ENCODE measurements at regions not wholly inside any gene's neighbourhood (a gene's known extent, or its start where the extent isn't known, plus 50 kb on each side); places are given as distances from the start of the nearest gene placed in this dataset.

GRCh38 chr20:12327205-12327604, 409.5 kb downstream of the BTBD3 start:
- Histone ChIP-seq H3K9ac (replicated peaks in 1 of 4; ENCODE audit: extremely low read depth in 1 of 4, low read depth in 3 of 4, low read length in 3 of 4) (no peak overlapping the region), H3K36me3 (ENCODE audit: control insufficient read depth in 2 of 4, insufficient read depth in 4 of 4, low read length in 3 of 4) (no peaks in the 10 kb centered on the region), H3K9me3 (ENCODE audit: insufficient read depth in 2 of 2, low read depth in 1 of 2, low read length in 1 of 2) (no peaks in the 10 kb centered on the region), H4K20me1 (replicated peaks in 1 of 2; ENCODE audit: control insufficient read depth in 1 of 2, insufficient read depth in 2 of 2, low read length in 2 of 2) (no peaks in the 10 kb centered on the region), H2AK5ac (ENCODE audit: low read depth, low read length) (no peak overlapping the region), H3K14ac (ENCODE audit: insufficient read length) (no peak overlapping the region), H3K56ac (replicated peaks; ENCODE audit: insufficient read length, low read depth, low read length) (no peak overlapping the region), H3K4me1 (replicated peaks in 1 of 4; ENCODE audit: control insufficient read depth in 3 of 4, insufficient read depth in 4 of 4, low read length in 3 of 4) (no peaks in the 10 kb centered on the region), H4K91ac (replicated peaks; ENCODE audit: insufficient read length, low read length) (no peak overlapping the region), H3K79me1 (ENCODE audit: low read depth, low read length) (no peaks in the 10 kb centered on the region), H3K4ac (replicated peaks; ENCODE audit: insufficient read length, low read depth, low read length) (no peak overlapping the region), H3K79me2 (ENCODE audit: control insufficient read depth in 1 of 2, insufficient read depth in 2 of 2, low read length in 2 of 2) (no peaks in the 10 kb centered on the region), H3K23ac (ENCODE audit: insufficient read length) (no peak overlapping the region), H4K8ac (ENCODE audit: extremely low read depth, insufficient read depth, low read length) (no peak overlapping the region), H2BK5ac (ENCODE audit: low read depth, low read length) (no peak overlapping the region), H3K4me3 (ENCODE audit: extremely low read depth in 1 of 4, insufficient read depth in 2 of 4, low read depth in 3 of 4, low read length in 4 of 4) (no peak overlapping the region), H2BK20ac (ENCODE audit: low read length) (no peak overlapping the region), H2AFZ (ENCODE audit: low read length) (no peak overlapping the region), H3K27me3 (replicated peaks in 1 of 4; ENCODE audit: control insufficient read depth in 3 of 4, extremely low read depth in 1 of 4, insufficient read depth in 3 of 4, low read length in 3 of 4) (no peaks in the 10 kb centered on the region), H3K4me2 (ENCODE audit: insufficient read depth in 1 of 2, low read depth in 2 of 2, low read length in 2 of 2) (no peak overlapping the region), H3K23me2 (ENCODE audit: low read depth, low read length) (no peaks in the 10 kb centered on the region), H2BK12ac (ENCODE audit: low read depth, low read length) (no peak overlapping the region), H2BK120ac (replicated peaks; ENCODE audit: low read depth, low read length) (no peak overlapping the region), H4K5ac (ENCODE audit: insufficient read length, low read depth, low read length) (no peak overlapping the region), H2BK15ac (ENCODE audit: low read length) (no peak overlapping the region), H3K27ac (ENCODE audit: low read depth, low read length) (no peak overlapping the region), H3K18ac (ENCODE audit: extremely low read depth, low read length) (no peak overlapping the region)
- FAIRE-seq = no peak
- ChIA-PET CTCF (ENCODE audit: partially characterized antibody) (no interaction called here), POLR2A (ENCODE audit: partially characterized antibody) (no interaction called here)
- TF ChIP-seq NRF1 (IDR thresholded peaks at IDR 0.05; ENCODE audit: low read depth, low read length) (no peak), POLR2A (IDR thresholded peaks at IDR 0.05; ENCODE audit: control extremely low read depth in 1 of 2, low read depth in 2 of 2, low read length in 2 of 2) (no peak), RXRA (IDR thresholded peaks at IDR 0.05; ENCODE audit: insufficient read depth, low read depth, low read length) (no peak)
- 89% methylated on average over 2 of the region's 2 CpGs; no CpG with 5 or more reads in 1 of the 2 experiments for WGBS, 2 experiments (ENCODE audit: extremely low coverage in 1 of 2, insufficient coverage in 1 of 2, insufficient read length in 1 of 2, insufficient replicate concordance in 2 of 2, low coverage in 1 of 2, low lambda C conversion rate in 2 of 2, missing lambda C conversion rate in 1 of 2)
- DNase-seq (ENCODE audit: low read depth in 1 of 2, low spot score in 2 of 2) = no peak

Measured in H1 (cell line).